Left ventricle myocardium superior (tissue), 1 donor: ENCODE measurements at regions not wholly inside any gene's neighbourhood (a gene's known extent, or its start where the extent isn't known, plus 50 kb on each side); places are given as distances from the start of the nearest gene placed in this dataset.

ENCODE experiments used
- ATAC-seq: fragments of 200-7000 bp; cut with Tn5 transposase; one replicate; pipeline ENCODE4 v1.9.1; 2020; ENCODE audit warnings: mild to moderate bottlenecking, moderate library complexity
- DNase-seq: peaks from one replicate; pipeline ENCODE4 v3.0.0-alpha.2; 2020
- intact Hi-C: fragments of 100-400 bp; cut with micrococcal nuclease; formaldehyde crosslinking; loops from one replicate; pipeline ENCODE4 v1.11.0; 2022
- donor health status: DM: no; HTN: yes; CAD: no; lungs with severe emphysema.

DNA sequence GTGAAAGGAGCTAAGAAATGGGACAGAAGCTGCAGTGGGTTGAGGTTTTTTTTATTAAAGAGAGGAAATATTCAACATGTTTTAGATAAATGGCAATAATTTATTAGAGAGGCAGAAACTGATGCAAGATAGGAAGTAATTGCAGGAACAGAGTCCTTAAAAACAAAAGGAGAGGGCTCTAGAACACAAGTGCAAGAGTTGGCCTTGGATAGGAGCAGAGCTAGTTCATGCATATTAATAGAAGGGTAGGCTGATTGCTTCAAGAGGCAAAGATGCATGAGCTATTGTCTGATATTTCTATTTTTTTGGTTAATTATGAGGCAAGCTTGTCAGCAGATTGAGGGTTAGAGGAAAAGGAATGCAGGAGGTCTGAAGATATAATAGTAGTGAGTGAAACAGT is 91.0 kb upstream of the GPRIN3 start:
- no peak for DNase-seq
- no peak for ATAC-seq
- intact Hi-C loops = no loop called here

DNA sequence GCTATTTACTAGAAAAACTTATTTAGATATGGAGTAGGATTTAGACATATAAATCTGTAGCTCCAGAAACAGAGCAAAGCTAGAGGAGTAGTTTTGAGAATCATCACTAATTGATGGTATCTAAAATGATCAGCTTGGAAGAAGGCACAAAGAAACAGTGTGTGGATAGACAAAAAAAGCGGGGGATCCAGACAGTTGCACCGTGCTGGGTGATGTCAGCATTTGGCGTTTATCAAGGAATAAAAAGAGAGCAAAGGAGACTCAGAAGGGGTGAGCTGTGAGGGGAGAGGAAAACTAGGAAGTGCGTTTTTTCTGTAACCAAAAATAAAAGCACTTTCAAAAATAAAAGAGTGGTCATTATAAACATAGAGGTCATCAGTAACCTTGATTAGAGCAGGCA is 90.5 kb upstream of the GPRIN3 start:
- ATAC-seq = no peak
- intact Hi-C loops = no loop called here
- DNase-seq = no peak

DNA sequence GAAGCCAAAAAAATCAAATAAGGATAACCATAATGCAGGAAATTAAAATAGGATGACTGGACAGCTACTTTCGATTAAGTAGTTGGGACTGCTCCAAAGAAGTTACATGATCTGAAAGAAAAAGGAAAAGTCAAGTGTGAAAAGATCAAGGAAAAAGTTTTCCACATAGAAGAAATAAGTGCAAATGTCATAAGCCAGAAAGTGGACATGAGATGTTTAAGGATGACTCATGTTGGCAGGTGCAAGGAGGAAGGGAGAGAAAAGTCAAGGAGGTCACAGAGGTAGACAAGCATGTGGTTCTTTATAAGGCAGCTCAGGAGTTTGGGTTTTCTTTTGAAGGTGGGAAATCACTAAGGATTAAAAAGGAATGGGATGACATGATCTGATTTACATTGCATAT is 89.8 kb upstream of the GPRIN3 start:
- DNase-seq = no peak
- intact Hi-C loops = no loop called here
- ATAC-seq = no peak

DNA sequence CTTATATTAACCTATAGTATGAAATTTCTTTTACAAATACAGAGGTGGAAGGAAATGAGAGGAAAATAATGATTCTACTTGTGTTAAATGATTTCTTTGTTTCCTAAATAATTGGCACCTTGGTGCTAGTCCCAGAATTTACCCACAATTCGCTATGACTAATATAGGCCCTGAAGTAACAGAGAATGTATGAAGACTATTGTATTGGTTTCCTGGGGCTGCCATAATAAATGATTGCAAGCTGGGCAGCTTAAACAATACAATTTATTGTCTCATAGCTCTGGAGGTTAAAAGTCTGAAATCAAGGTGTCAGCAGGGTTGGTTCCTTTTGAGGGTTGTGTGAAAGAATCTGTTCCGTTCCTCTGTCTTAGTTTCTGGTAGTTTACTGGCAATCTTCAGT is 74.8 kb upstream of the GPRIN3 start:
- ATAC-seq (no peak), DNase-seq (no peak)
- intact Hi-C loops = no loop called here

DNA sequence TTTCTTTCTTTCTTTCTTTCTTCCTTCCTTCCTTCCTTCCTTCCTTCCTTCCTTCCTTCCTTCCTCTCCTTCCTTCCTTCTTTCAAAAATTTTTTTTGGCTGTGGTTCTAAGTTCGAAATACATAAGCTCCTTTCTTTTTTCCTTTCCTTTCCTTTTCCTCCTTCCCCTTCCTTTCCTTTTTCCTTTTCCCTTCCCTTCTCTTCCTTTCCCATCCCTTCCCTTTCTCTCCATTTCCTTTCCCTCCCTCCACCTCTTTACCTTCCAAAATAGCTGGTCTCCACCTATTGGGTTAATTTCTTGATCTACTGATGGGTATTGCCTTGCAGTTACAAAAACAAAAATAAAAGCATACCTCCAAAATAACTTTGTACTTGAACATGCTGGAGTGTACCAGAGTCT is 73.4 kb upstream of the GPRIN3 start:
- intact Hi-C loops = no loop called here
- ATAC-seq (no peak), DNase-seq (no peak)

DNA sequence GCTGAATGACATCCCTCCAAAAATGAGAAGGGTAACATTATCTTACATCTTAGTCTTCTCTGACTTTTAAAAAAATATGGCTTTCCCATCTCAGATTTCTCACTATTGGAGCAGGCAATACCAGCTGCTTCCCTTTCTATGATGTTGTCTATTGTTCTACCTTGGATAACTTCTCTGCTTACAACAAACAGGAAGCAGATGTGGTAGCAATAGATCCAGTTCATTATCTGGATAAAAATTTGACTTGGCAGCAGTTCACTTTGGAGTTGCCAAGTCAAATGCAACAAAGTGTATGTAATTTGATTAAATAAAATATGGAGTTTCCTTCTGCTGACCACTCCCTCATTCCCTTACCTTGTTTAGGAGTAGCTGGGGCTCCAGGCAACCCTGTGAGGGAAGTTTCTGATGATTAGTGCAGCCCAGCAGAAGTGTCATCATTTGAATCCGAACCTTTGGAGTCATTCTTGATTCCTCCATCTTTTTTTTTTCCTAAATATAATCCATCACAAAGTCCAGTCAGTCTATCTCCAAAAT is 72.0 kb upstream of the GPRIN3 start:
- intact Hi-C loops = no loop called here
- no peak for ATAC-seq

DNA sequence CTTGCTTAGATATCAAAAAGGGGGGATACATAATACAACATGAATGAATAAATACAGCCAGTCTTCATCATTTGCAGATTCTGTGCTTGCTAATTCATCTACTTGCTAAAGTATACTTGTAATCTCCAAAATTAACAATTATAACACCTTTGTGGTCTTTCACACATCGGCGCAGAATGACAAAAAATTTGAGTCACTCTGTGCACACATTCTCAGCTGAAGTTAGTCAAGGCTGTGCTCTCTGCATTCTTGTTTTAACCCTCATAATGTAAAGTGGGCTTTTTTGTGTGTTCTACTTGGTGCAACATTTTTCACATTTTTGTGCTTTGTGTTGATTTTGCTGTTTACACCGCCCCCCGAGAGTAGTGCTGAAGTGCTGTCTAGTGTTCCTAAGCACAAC is 65.8 kb upstream of the GPRIN3 start:
- intact Hi-C loops = no loop called here
- ATAC-seq (no peak), DNase-seq (no peak)

More for the DNA sequence above, 72.0 kb upstream of the GPRIN3 start:
- DNase-seq = no peak

DNA sequence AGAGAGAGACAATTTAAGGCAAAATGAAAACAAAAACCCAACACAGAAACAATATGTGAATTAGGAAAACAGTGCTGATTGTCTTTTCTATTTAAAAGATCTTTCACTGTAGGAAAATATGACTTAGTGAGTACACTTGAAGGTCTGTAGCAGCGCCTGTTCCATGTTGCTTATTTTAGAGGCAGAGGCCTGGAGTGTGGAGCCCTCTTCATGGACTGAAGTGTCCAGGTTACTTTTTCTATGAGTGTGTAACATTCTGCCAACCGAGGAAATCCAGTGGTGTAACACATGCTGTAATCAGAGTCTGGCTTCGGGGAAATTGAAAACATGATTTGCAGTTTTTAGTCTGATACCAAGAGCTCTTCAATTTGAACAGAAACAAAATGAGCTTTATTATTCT is 64.0 kb upstream of the GPRIN3 start:
- ATAC-seq = peak; percentile 71
- no peak for DNase-seq
- intact Hi-C loops = no loop called here

DNA sequence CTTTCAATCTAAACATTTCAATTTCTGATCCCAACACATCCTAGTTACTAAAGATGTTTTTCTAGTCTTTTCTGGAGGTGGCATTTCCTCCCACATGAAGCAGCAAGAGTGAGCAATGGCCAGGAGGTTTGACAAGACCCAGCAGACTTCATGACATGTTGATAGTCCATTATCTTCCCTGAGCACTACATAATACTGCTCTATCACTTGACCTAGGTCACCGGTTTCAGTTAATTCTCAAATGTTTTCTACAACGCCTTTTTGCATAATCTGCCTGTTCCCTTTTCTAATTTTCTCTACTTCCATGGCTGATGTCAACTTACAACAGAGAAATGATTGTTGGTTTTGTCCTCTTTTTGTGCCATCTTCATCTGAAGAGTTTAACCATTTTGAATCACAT is 62.0 kb upstream of the GPRIN3 start:
- DNase-seq = no peak
- intact Hi-C loops = no loop called here
- ATAC-seq = no peak

DNA sequence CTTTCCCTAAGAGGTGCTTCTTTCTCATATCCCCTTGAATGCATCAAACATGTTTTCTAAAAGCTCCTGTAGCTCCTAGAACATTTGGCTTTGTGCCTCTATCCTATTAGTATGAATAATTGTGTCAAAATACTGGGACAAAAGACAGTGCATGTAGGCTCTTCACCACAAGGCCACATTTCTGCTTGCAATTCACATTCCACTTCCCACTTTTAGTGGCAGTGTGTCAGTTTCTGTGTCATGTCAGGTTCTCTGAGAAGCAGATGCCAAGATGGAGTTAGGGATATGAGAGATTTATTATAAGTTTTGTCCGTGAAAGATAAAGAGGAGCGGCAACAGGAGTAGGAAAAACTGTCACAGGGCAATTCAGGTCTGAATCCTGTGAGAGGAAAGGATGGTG is 61.3 kb upstream of the GPRIN3 start:
- intact Hi-C loops = no loop called here
- DNase-seq (no peak), ATAC-seq (no peak)

DNA sequence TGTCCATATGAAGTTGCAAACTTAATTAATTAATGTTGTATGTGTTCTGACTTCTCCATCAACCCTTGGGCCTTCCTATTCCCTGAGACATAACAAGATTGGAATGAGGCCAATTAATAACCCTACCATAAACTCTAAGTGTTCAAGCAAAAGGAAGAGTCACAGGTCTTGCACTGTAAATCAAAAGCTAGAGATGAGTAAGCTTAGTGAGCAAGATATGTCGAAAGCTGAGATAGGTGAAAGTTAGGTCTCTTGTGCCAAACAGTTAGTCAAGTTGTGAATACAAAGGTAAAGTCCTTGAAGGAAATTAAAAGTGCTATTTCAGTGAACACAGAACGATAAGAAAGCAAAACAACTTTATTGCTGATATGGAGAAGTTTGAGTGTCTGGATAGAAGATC is 58.2 kb upstream of the GPRIN3 start:
- no peak for ATAC-seq
- intact Hi-C loops = no loop called here
- no peak for DNase-seq

DNA sequence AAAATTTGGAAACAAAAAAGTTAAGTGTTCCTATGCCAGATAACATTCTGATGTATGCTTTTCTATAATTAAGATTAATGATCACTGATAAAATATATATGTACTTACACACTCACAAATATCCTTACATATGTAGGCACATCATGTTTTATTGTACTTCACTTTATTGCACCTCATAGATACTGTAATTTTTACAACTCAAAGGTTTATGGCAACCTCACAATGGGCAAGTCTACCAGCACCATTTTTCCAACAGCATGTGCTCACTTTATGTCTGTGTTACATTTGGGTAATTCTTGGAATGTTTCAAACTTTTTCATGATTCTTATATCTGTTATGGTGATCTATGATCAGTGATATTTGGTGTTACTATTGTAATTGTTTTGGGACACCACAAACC is 57.8 kb upstream of the GPRIN3 start:
- DNase-seq = no peak

DNA sequence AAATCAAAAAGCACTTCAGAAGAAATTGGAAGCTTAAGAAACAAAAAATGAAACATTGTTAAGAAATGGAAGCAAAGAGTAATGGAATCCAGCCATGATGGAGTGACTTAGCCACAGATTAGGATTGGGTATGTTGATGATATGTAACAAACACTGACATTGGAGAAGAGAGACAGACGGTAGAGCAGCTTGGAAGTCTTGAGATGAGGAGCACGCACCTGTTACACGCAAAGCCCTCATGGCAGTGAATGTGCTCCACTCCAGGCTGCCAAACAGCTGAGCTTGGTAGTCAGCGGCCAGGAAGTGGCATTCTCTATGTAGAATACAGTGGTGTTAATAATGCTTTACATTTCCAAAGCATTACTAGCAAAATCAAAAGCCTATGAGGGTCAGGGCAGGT is 56.9 kb upstream of the GPRIN3 start:
- no peak for DNase-seq
- intact Hi-C loops = no loop called here
- no peak for ATAC-seq

More for the DNA sequence above, 57.8 kb upstream of the GPRIN3 start:
- no peak for ATAC-seq
- intact Hi-C loops = no loop called here

DNA sequence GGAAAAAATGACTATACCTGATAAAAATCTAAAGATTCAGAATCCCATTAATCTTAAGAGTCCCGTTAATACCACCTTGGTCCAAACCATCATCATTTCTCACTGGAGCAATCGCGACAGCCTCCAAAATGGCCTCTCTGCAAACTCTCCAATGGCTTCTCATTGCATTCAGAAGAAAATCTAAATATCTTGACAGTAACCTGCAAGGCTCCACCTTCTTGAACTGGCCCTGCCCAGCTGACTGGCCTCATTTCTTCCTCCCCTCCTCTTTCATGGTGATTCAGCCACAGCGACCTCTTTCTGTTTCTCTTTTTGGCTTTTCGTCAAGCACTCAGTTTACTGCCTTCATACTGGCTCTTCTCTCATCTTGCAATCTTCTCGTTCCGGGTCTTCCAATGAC is 56.2 kb upstream of the GPRIN3 start:
- DNase-seq = no peak
- ATAC-seq = no peak
- intact Hi-C loops = no loop called here

DNA sequence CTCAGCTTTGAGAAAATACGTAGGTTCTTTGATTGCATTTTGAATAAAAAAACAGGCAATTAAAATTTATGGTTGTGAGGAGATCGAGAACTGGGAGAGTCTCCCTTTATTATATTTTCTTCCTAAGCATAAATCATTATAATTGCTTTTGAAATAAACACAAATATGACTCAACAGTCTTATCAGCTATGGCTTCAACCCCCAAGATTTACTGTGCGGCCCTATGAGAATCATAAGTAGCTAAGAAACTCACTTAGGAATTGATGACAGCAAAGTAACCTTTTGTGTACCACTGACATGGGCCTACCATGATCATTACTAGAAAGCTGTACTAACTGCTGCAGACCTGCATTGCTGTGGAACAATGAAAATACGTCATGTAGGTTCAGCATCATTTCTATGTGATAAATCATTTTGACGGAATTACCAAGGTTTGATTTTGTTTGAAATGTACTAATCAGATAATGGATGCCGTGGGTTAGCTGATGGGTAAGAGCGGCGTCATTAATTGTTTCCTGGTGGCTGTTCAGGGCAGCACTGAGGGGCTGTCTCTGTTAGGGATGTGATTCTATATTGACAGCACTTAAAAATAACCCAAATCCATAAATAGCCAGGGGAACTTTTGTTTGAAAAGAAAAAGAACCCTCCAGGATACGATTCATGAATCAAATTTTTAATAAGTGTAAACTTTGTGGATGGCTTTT is 51.5 kb upstream of the GPRIN3 start:
- DNase-seq = no peak
- intact Hi-C loops = no loop called here
- ATAC-seq = no peak

DNA sequence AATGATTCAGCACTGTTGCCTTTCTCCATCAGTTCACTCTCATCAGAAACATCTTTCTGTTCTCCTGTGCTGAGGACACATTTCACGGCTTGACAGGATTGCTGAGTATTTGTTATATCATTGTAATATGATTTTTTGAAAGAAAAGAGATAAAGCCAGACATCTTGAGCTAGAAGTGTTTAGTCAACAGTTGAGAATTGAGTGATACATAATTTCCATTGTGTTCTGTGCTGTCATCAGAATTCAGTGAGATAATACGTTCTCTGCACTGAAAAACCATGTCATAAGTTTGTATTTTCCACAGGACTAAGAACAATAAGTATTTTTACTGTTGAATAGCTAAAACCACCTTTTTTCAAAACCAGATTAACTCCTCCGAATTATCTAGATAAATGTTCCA is 50.2 kb upstream of the GPRIN3 start:
- no peak for ATAC-seq
- DNase-seq = no peak
- intact Hi-C loops = no loop called here
